HuH-7.5 (cell line): ENCODE measurements at regions not wholly inside any gene's neighbourhood (a gene's known extent, or its start where the extent isn't known, plus 50 kb on each side); places are given as distances from the start of the nearest gene placed in this dataset.
"Not testable (repeated sequence)": the region's sequence is repeated elsewhere in the genome, so short reads cannot be mapped to it uniquely, and the experiment has no call there.

Experiments used
- DNase-seq: peaks from one replicate; pipeline ENCODE4 v3.0.0; 2011; ENCODE audit warnings: low spot score

DNA sequence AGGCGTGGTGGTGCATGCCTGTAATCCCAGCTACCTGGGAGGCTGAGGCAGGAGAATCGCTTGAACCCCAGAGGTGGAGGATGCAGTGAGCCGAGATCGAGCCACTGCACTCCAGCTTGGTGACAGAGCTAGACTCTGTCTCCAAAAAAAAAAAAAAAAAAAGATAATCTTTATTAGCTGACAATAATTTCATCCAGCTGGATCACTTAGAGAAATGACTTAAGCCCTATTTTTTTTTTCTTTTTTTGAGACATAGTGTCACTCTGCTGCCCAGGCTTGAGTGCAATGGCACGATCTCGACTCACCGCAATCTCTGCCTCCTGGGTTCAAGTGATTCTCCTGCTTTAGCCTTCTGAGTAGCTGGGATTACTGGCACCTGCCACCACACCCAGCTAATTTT lies 51.6 kb upstream of the MAP4K4 start:
- DNase-seq: not testable (repeated sequence)

DNA sequence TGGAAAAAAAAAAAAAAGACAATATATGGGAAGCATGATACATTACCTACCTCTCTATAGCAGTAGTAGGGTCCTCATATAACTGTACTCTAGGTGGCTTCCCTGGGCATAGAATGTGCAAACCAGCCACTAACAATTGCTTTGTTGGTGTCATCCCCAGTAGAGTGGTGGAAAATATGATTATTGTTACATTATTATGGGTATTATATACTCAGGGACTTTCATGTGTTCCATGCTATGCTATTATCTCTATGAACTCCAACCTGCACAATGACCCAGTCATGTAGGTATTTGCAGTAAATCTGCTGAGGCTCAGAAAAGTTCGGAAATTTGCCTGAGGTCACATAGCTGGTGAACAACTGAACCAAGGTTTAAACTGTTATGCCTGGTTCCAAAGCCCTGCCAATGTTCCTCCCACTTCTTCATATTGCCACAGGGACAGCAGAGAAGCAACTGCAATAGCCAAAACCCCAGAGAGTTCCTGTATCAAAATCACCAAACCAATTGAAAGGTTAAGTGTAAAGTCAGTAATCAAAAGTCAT lies 52.6 kb upstream of the MAP4K4 start:
- DNase-seq: no peak

DNA sequence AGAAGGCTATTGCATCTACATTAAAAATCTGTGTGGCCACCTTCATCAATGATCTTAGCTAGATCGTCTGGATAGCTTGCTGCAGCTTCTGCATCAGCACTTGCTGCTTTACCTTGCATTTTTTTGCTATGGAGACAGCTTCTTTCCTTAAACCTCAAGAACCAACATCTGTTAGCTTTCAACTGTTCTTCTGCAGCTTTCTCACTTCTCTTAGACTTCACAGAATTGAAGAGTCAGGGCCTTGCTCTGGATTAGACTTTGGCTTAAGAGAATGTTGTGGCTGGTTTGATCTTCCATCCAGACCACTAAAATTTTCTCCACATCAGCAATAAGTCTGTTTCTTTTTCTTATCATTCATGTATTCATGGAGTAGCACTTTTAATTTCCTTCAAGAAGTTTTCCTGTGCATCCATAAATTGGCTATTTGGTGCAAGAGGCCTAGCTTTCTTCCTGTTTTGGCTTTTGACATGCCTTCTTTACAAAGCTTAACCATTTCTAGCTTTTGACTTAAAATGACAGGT lies 54.4 kb upstream of the MAP4K4 start:
- no peak for DNase-seq

DNA sequence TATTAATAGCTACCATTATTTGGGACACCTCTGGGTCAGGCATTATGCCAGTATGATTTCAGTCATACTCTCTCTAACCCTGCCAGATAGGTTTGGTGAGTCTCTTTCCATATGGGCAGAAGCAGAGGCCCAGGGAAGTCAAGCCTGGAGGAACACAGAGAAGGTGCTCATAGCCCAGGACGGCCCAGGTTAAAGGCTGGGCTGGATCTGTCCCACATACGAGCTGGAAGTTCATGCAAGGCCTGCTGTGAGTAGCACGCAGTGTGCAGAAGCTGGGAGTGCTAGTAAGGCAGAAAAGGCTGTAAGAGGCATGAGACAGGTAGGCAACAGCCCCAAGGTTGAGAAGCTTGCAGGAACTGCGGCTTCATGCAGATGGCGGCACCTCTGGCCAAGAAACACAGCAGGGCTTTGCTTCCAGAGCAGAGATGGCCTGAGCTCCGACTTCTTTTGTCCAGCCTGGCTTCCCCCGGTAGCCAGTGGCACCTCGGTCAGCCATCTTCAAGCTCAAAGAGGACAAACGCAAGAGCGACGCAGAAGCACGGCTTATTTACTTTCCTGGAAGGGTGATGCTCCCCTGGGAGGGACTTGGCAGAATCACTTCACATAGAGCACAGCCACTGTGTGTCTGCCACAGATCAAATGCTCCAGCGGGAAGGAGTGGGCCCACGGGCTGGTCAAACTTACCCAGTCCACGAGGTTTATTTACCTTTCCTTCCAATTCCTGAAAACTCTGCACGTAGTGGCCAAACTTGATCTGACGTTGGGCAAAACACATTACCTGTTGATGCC lies 58.5 kb upstream of the MAP4K4 start:
- no peak for DNase-seq

DNA sequence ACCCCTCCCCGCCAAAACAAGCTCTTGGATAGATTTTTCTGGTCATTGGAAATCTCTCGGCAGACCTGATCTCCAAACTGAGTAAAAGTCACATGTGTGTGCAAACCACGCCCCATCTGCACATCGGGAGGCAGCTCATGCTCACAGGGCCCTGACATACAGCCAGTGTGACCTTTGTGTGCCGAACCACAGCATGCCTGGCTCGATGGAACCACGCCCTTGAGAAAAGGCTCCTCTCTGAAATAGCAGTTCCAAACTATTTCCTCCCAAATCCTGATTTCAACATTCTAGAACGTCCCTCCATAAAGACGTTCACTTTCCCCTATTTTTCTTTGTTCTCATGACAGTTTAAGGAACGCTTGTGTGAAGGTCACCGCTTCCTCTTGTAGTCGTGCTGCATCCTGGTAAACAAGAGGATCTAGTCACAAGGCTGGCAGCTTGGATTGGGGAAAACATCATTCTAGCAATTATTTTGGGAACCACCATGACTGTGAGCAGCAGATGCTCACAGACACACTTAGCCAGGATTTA lies 59.3 kb upstream of the MAP4K4 start:
- no peak for DNase-seq

DNA sequence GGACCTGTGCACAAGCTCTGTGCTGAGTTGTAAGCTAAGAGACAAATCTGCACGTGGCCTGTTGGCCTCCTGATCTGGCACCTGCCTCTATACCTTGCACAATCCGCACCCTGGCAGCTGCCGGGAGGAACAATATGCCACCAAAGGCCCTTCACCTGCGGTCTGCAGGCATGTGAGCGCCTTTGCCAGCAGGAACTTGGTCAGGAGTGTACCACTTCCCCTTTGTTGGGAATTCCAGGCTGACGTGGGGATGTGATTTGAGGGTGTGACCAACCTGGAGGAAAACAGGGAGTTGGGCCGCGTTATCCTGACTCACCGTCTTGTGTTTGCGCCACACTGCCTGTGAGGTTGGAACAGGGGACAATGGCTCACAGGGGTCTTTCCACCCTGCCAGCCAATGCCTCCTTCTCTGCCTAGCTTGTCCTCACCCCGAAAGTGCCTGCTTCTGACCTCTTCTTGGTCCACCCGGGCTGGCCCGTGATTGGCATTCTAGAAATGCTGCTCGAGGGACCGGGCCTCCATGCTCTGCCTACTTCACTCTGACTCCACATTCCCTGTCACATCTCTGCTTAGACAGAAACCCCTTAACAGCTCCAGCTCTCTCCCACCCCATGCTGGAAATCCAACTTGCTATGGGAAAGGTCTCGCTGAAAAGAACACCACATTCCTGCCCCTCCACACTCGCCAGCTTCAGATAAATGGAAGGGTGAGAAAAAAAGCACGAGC lies 67.1 kb upstream of the MAP4K4 start:
- DNase-seq: no peak

DNA sequence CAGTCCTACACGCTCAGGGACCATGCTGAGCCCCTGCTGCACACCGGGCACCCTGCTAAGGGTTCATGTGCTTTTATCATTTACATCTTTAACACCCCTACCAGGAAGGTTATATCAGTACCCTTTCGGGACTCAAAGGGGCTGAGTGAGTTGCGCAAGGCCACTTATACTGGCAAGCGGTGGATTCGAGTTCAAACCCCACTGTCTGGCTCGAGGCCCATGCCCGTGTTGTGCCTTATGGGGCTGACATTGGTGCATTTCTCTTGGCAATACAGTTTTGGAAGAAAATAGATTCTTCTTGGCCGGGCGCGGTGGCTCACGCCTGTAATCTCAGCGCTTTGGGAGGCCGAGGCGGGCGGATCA lies 69.5 kb upstream of the MAP4K4 start:
- DNase-seq: no peak

DNA sequence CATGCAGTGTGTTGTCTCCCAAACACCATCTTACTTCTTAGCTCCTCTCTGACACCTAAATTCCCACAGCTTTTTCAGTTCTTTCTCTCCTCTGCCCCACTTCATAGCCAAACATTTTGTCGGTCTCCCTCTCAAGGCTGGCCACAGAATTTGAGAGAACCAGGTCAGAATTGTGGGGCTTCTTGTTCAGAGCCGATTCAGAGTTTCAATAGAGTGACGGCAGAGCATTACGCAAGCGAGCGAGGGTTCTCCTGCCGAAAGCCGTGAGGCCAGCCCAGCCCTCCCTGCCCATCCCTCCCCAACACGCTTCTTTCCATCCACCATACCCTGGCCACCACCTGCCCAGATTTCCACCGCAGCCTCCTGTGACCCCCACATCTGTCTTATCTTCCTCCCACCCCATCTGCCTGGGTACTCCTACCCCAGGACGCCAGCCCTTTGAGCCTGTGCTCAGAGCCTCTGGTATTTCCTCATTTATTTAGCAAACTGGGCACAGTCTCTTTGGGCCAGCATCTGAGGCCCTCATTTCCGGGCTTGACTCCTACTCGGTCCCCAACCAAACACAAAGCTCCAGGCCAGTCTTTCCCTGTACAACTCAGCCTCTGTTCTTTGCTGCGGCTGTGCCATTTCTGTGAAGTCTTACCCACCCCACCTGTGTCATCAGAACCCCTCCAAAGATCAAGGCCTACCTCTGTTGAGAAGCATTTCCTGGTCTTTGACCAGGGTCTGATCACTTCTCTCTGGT lies 70.0 kb upstream of the MAP4K4 start:
- no peak for DNase-seq

DNA sequence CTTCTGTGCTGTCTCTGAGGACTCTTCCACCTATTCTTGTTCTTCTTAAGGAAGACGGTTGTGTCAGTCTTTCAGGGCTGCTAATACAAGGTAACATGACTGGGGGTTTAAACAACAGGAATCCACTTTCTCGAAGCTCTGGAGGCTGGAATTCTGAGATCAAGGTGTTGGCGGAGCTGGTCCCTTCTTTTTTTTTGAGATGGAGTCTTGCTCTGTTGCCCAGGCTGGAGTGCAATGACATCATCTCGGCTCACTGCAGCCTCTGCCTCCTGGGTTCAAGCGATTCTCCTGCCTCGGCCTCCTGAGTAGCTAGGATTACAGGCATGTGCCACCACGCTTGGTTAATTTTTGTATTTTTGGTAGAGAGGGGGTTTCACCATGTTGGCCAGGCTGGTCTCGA lies 71.7 kb upstream of the MAP4K4 start:
- not testable (repeated sequence) for DNase-seq

DNA sequence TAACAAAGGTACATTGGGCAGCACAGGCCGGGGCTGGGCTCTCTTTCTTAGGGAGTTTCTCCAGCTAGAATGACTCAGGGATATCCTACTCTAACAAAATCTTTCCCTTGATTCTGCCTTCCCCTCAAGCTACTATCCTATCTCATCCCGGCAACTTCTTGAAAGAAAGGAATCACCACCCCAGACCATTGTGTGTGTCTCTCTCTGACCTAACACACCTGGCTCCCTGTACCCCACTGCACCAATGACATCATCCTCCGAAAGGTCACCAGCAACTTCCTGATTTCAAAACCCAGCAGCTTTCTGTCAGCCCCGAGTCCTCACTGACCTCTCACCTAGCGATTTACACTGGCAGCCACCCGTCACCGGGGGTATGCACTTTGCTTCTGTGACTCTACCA lies 72.1 kb upstream of the MAP4K4 start:
- peak; percentile 57 for DNase-seq

DNA sequence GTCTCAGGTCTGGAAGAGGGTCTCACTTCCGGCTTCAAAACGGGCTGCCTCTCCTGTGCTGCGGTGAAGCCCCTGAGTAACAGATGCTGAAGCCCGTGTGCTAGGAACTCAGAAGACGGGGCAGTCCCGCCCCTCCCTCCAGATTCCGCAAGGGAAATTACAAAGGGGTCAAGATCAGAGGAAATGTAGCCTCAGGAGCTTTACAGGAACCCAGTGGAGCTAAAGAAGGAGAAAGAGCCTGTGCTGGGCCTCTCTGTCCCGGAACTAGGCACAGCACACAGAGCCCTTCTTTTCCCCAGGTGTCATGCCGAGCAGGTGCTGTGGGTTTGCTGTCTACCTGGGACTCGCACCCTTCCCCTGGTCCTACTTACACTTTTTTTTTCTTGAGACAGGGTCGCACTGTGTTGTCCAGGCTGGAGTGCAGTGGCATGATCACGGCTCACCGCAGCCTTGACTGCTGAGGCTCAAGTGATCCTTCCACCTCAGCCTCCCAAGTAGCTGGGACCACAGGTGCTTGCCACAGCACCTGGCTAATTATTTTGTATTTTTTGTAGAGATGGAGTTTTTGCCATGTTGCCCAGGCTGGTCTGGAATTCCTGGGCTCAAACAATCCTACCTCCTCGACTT lies 72.7 kb upstream of the MAP4K4 start:
- no peak for DNase-seq

DNA sequence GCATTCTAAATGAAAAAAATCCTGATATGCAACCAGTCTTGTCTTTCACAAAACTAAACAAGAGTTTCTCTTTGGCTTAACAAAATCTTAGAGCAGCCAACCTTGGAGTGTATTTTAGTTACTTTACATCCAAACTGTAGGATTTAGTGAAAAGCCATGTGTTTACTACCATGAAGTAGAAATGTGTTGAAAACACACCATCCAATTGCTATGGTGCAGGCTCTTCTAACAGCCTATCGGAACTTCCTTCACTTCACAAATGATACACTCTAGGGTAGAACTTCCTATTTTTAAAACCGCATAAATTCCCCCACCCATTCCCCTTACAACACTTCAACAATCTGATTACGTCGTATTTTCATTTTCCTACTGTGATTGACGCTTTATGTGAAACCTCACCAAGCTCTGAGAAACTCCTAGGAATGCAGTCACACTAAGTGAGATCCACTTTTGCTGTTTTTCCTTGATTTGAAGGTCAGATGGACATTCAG lies 74.4 kb upstream of the MAP4K4 start:
- no peak for DNase-seq

DNA sequence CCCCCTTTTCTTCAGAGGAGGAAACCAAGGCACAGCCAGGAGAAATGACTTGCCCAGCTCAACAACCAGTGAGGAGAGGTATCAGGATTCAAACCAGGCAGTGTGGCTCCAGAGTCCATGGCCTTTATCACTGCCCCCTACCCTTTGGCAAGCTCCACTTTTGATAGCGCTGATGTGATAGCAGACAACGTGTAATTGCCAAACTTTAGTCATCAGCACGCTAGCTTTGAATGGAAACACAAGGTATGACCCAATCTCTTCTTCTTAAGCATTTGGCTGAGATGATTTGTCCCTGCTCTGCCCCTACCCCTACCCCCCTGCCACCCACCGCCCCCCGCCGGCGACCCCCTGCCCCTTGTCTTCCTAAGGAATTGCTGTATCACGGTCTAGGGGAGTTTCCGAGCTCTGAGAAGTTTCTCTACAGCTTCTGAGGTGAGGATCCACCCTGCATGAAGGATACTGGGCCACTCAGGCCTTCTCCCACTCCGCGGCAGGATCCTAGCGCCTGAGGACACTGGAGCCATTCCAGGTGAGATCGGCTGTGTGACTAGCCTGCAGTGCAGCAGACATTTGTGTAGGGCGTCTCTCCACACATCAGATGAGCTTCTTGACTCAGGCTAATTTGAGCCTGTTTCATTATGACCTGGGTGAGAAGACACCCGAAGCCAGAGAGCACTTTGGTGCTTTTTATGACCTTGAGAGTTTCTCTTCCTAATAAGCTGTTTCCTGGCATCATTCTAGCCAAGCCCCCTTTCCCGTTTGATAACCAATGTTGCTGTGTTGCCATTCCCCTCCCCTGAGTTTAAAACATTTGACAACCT lies 75.1 kb upstream of the MAP4K4 start:
- no peak for DNase-seq

DNA sequence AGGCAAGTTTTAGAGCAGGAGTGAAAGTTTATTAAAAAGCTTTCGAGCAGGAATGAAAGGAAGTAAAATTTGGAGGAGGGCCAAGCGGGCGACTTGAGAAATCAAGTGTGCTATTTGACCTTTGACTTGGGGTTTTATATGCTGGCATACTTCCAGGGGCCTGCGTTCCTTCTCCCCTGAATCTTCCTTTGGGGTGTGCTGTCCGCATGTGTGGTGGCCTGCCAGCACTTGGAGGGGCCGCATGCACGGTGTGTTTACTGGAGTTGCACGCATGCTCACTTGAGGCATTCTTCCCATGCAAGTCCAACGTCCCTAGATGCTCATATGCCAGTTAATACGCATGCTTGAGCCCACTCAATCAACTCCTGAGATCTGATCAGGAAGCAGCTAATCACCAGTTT lies 78.3 kb upstream of the MAP4K4 start:
- no peak for DNase-seq

DNA sequence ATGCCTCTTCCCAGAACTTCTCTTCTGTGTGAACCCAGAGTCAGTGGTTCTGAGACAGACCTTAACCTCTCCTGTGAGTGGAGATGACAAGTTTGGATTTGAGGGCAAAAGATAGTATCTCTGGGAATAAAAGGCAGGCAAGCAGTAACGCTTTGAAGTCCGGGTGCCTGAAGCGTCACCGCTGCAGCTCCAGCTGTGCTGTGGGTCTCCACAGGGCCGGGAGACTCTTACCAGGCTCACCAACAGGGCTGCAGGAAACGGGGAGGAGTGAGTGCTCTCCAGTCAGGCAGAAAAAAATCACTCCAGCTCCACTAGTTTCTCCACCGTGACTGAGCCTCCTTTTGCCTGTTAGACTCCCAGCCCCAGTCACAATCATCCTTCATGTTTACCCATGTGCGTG lies 79.7 kb upstream of the MAP4K4 start:
- DNase-seq: no peak

DNA sequence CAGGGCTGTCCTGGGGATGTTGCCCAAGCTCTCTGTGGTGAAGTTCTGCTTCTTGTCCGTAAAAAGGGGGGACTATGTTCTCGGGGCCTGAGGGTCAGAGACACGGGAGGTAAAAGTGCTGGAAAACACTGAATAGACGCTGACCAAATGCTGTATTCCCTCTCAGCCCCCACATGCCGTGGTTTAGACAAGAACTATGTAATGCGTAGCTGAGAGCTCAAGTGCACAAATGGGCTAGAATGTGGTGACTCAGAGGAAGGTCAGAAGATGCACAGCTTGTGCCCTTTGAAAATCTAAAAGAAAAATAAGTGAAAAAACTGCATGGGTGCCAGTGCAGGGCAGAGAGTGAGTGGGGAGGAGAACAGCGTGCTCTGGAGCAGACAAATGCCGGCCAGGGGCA lies 80.3 kb upstream of the MAP4K4 start:
- DNase-seq: no peak

DNA sequence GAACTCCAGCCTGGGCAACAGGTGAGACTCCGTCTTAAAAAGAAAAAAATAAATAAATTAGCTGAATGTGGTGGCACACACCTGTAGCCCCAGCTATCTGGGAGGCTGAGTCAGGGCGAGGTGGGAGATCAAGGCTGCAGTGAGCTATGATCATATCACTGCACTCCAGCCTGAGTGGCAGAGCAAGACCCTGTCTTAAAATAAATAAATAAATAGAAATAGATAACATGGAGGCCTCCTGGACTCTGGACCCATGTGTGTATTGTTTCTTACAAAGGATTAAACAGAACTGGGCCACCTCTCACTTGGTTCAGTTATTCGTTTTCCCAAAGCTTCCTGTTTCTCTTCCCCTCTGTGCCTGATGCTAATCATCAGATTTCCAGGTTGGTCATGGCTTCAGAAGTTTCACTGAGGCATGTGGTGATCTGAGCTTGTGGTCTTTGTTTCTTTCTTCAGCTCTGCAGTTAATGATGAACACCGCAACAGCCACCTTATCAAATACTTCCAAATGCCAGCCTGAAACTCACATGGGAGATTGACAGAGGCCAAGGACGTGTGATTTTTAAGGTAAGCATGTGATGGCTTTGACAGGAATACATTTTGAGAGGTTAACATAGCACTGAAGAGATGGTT lies 83.3 kb upstream of the MAP4K4 start:
- DNase-seq: no peak

DNA sequence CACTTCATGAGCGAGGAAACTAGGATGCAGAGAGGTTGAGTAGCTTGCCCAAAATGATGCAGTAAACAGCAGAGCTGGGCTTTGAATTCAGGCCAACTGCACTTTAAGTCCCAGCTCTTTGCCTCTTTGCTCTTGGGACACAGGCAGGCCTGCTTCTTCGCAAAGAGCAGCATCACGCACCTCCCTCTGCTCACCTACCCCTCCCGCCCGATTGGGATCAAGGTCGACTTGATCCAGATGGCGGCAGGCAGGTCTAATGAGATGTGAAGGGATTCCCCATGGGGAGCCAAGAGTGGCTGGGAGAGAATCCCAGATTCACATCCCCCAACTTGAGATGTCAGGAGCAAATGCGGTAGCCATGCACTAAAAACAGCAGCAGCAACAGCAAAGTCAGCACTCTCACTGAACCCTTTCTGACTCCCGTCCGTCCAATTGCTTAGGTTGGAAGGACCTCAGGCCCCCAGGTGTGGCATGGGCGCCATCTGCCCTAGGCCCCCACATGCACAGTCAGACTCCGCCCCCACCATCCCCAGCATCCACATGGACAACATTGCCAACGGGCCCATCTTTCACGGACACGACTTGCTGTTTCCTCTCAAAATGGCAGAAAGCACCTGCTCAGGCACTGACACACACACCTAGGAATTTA lies 84.3 kb upstream of the MAP4K4 start:
- no peak for DNase-seq

DNA sequence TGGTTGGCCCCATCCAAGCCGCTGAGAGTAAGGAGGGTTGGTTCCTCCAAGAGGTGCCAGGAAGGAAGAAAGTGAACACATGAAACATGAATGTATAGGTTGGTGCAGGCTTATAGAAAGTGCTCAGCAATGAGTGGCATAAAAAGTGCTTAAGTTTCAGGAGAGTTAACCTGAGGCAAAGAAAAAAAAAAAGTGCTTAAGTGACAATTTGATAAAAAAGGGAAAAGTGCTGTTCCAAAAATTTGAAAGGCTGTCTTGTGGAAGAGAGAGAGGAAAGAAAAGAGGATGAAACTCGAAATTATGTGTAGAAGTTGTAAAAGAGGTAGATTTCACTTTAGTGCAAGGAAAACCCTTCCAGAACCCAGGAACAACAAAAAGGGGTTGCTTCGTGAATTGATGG lies 85.5 kb upstream of the MAP4K4 start:
- DNase-seq: no peak
